GM10248 (cell line): ENCODE measurements at regions not wholly inside any gene's neighbourhood (a gene's known extent, or its start where the extent isn't known, plus 50 kb on each side); places are given as distances from the start of the nearest gene placed in this dataset.

Experiments used
- CTCF ChIA-PET: fragments of 300-600 bp; sonication (Branson Sonifier 250); formaldehyde crosslinking; extraction: SDS; loops from one replicate; lab custom pipeline; 2021; ENCODE audit warnings: antibody characterized with exemption; lab: Yijun Ruan, JAX
- POLR2A ChIA-PET: fragments of 350-650 bp; sonication (Branson Sonifier 250); formaldehyde crosslinking; extraction: SDS; loops from one replicate; lab custom pipeline; 2020; ENCODE audit warnings: antibody characterized with exemption; lab: Yijun Ruan, JAX
- DNase-seq: peaks from one replicate; pipeline ENCODE4 v3.0.0; 2012; ENCODE audit errors: extremely low spot score
- CTCF ChIP-seq: IDR thresholded peaks from 2 replicates; pipeline ENCODE4 v1.5.1; 2012; ENCODE audit warnings: mild to moderate bottlenecking, low read depth; ENCODE audit errors: extremely low read depth, missing control alignments, control extremely low read depth

GRCh38 chr2:6071519-6071918 lies 379.3 kb downstream of the SOX11 start:
- no peak for DNase-seq
- TF ChIP-seq CTCF, result no peak
- POLR2A ChIA-PET, result no interaction called here
- CTCF ChIA-PET, result interaction anchor here (1.6 kb wide), 1 partner anchor 9 kb away, joined by 5 read pairs; no protein-coding TSS in a partner anchor

GRCh38 chr2:6072276-6072675 lies 380.1 kb downstream of the SOX11 start:
- no peak for DNase-seq
- CTCF ChIA-PET, result interaction anchor here (1.6 kb wide), 1 partner anchor 10 kb away, joined by 5 read pairs; no protein-coding TSS in a partner anchor
- POLR2A ChIA-PET, result no interaction called here
- no peak for TF ChIP-seq CTCF

- POLR2A ChIA-PET, result no interaction called here
- CTCF ChIA-PET, result no interaction called here
Measured at GRCh38 chr2:6072768-6073167, 380.6 kb downstream of the SOX11 start.

GRCh38 chr2:6073191-6074088 lies 381.3 kb downstream of the SOX11 start:
- ChIA-PET POLR2A (no interaction called here), CTCF (no interaction called here)
- TF ChIP-seq CTCF, result no peak
- no peak for DNase-seq

More at GRCh38 chr2:6072768-6073167, 380.6 kb downstream of the SOX11 start:
- TF ChIP-seq CTCF, result no peak
- DNase-seq, result no peak

- no peak for DNase-seq
- TF ChIP-seq CTCF, result no peak
- ChIA-PET POLR2A (no interaction called here), CTCF (no interaction called here)
Measured at GRCh38 chr2:6074089-6074643, 382.0 kb downstream of the SOX11 start.

GRCh38 chr2:6077585-6077984 lies 385.4 kb downstream of the SOX11 start:
- no peak for DNase-seq
- ChIA-PET POLR2A (no interaction called here), CTCF (interaction anchor here (0.7 to 2.0 kb wide), 2 partner anchors 11 to 884 kb away, joined by 3 to 6 read pairs; no protein-coding TSS in a partner anchor)
- TF ChIP-seq CTCF, result no peak
